ENCODE measurements at regions not wholly inside any gene's neighbourhood (a gene's known extent, or its start where the extent isn't known, plus 50 kb on each side); places are given as distances from the start of the nearest gene placed in this dataset.

- no peak for DNase-seq (ENCODE audit: low spot score)
Measured at GRCh38 chr1:118736322-118736721, 251.8 kb downstream of the TBX15 start.

DNA sequence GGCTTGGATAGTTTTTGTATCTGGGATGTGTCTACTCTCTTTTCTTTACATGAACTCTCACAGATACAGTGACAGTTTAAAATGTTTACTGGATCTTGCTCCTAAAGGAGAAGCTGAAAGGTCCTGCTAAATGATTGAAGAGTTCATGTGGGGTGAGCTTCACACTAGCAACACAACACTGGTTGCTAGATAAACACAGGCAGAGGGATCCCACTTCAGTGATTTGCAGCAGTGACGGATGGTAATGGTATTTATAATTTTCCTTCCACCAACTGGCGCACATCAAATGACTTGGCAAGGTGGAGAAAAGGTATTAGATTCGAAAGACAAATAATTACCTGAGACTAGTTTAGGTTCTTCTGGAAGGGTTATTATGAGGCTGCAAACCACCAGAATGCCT lies 270.2 kb downstream of the TBX15 start:
- DNase-seq (ENCODE audit: low spot score) = no peak

DNA sequence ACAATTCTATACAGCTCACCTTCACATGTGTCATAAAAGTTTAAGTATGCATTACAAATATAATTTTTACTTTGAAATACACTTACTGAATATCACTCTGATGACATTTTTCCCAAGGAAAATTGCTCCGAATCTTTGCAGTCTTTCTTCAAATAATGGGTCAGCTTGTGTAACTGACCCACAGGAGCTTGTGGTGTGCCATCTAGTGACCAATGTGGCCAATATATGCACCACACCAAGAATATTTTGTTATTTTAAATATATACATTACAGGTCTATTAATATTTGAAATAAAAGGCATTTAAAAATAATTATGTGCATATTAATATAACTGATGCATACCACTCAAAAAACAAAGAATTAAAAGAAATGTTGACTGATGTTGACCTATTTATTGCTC lies 271.4 kb downstream of the TBX15 start:
- DNase-seq (ENCODE audit: low spot score) = no peak

DNA sequence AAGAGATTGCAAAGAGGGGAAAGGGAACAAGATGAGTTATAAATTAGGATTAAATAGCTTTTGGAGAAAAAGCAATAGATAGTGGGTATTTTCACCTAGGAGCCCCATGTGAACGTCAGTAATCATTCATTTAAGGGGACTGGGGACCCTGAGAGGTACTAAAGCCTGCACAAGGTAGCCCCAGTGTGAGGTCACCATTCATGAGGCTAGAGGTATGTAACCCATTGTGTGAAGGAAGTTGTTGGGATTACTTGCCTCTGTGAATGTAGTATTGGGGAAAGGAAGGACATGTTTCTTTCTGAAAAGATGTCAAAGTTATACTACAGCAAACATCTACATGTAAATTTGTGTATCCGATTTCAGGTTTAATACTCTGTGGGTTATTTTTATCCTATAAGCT lies 276.8 kb downstream of the TBX15 start:
- no peak for DNase-seq (ENCODE audit: low spot score)

DNA sequence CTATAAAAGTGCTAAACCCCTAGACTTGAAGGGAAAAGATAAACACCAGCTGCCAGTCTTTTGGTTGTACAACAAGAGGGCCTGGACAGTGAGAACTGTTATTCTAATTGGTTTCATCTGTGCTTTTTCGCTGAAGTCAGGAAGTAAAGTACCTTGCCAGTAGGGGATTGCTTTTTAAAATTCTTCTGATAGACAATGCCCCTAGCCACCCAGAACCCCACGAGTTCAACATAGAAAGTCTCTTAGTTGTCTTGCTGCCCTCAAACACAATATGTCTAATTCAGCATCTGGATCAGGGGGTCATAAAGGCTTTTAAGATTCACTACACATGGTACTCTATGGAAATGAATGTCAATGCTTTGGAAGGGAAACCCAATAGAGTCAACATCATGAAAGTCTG lies 289.2 kb downstream of the TBX15 start:
- DNase-seq (ENCODE audit: low spot score) = no peak

GRCh38 chr1:118692143-118692542 lies 296.0 kb downstream of the TBX15 start:
- DNase-seq (ENCODE audit: low spot score) = no peak

- no peak for DNase-seq (ENCODE audit: low spot score)
Measured at GRCh38 chr1:118688891-118689290, 299.3 kb downstream of the TBX15 start.

GRCh38 chr1:118661769-118662320 lies 326.3 kb downstream of the TBX15 start:
- no peak for DNase-seq (ENCODE audit: low spot score)

DNA sequence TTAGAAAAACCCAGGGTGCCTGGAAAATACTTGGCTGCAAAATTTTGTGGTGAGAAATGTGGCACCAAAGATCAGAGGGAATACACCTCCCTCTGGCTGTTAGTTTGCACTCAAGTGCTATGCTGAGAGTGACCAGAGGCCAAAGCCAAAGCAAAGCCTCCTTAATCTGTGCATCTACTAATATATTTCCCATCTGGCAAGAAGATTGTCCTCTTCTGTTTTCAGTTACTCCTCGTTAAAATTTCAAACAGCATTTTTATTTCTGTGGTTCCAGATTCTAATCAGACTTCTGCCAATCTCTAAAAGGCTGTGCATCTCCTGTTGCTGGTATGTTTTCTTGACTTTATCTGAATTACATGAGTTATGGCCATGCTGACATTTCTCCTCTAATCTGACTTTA lies 327.4 kb downstream of the TBX15 start:
- DNase-seq (ENCODE audit: low spot score) = no peak

GRCh38 chr1:118659646-118660045 lies 328.5 kb downstream of the TBX15 start:
- no peak for DNase-seq (ENCODE audit: low spot score)

- no peak for DNase-seq (ENCODE audit: low spot score)
Measured at GRCh38 chr1:118650107-118650807, 337.9 kb downstream of the TBX15 start.

DNA sequence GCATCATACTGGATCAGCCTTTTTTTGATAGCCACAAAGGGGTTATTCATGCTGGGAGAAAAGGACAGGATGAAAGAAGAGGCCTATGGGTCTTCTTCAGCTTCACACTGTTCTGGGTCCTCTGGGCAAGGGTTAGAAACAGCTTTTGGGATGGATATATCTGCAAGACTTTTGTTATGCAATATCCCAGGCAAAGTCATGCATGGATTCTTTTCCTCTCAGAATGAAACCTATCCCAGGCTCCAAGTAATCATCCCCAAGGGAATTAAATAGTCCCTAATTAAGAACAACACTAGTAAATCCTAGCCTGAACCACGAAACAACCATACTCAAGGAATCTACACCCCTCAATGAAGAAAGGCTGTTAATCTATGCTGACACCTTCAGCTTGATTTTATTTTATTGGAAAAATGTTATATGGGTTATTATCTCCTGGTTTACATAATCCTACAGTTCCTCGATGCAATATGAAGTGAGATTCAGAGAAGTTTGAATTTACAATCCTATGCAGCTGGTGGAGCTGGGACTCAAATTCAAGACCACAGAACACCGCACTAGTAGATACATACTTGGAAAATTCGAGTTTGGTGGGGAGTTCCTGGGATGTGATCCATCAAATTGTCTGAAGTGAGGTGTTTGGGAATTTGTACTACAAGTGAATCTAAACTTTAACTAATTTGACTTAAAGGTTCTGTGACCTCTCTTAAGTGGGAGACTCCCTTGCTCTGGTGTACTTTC lies 338.6 kb downstream of the TBX15 start:
- DNase-seq (ENCODE audit: low spot score) = no peak

- DNase-seq (ENCODE audit: low spot score) = no peak
Measured at GRCh38 chr1:118636004-118636403, 352.1 kb downstream of the TBX15 start.

GRCh38 chr1:118627435-118627834 lies 360.7 kb downstream of the TBX15 start:
- DNase-seq (ENCODE audit: low spot score) = no peak

DNA sequence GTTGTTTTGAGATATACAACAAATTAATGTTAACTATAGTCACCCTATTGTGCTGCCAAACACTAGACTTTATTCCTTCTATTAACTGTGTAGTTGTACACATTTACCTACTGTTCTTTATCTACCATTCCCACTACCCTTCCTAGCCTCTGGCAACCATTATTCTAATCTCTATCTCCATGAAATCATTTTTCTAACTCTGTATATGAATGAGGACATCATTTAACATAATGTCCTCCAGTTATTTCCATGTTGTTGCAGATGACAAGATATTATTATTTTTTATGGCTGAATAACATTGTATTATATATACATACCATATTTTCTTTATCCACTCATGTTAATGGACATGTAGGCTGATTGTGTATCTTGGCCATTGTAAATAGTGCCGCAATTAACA lies 366.3 kb downstream of the TBX15 start:
- DNase-seq (ENCODE audit: low spot score) = no peak

DNA sequence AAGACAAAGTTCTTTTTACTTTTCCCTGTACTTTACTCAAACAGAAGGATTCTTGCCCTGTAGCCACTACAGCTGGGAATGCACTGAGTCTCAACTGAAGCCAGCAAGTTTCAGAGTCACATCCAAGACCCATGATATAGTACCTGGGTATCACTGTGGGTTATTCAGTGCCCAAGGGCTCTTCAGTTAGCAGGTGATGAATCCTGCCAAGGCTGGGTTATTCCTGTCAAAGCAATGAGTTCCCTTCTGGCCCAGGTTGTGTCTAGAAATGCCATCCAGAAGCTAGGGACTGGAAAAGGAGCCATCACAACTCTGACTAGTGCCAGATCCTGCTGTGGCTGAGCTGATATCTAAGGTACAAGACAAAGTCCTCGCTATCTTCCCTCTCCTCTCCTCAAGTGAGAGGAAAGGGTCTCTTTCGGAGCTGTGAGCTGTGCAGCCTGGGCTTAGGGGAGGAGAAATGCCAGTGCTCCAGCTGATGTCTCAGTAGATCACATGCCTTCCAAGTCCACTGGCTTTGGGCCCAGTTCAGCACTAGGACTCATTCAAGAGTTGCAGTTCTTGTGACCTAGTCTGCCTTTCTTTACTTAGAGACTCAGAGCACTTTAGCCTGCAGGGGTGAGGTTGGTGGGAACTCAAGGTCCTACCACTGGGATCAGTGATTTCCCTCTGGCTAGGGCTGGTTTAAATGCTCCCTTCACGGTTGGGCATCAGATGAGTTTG lies 369.4 kb downstream of the TBX15 start:
- no peak for DNase-seq (ENCODE audit: low spot score)

- DNase-seq (ENCODE audit: low spot score) = no peak
Measured at GRCh38 chr1:118617916-118618315, 370.2 kb downstream of the TBX15 start.

GRCh38 chr1:118615066-118615465 lies 373.1 kb downstream of the TBX15 start:
- DNase-seq (ENCODE audit: low spot score) = no peak

DNA sequence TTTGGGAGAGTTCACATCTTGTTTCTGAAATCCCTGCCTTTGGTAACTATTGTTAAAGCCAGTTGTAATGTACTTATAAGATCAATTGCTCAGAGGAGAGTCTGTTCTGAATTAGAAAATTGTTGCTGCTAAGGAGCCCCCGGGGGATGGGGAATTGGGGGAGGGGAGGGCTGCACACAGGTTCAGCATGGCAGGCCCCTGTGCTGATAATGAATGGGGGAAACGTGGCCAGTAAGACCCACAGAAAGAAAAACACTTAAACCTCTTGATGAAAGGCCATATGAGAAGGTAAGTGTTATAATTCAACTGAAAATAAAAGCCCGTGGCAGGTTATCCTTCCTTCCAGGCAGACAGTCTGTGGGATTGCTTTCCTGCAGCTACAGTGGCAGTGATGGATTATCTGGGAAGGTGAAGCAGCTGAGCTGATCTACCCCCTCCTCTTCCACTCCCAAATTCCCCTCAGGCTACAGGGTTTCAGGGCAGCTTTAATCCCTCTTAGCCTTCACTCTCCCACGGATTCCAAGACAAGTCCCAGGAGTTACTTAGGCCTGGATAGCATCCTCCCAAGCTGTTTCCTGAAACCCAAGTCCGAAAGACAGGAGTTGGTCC lies 398.8 kb downstream of the TBX15 start:
- no peak for DNase-seq (ENCODE audit: low spot score)

DNA sequence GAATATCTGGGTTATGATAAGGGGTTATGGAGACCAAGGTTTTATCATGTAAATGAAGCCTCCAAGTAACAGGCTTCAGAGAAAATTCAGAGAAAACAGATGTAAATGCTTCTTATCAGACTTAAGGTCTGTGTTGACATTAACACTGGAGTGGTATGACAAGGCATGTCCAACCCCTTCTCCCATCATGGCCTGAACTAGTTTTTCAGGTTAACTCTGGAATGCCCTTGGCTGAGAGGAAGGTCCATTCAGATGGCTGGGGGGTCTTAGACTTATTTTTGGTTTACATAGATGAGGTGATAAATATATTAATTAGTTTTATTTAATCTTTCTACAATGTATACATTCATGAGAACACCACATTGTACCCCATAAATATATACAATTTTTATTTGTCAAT lies 399.6 kb downstream of the TBX15 start:
- DNase-seq (ENCODE audit: low spot score) = no peak

DNA sequence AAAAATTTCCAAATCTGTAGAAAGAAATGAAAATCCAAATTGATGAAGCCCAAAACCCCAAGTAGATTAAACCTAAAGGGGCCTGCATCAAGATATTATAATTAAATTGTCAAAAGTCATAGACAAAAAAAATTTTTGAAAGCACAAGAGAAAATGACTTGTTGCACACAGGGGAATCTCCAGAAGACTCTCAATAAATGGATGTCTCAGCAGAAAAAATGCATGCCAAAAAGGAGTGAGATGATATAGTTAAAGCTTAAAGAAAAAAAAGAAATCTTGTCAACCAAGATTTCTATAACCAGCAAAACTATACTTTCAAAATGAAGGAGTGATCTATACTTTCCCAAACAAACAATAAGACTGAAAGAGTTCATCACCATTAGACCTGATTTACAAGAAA lies 393.2 kb upstream of the SPAG17 start:
- no peak for DNase-seq (ENCODE audit: low spot score)

DNA sequence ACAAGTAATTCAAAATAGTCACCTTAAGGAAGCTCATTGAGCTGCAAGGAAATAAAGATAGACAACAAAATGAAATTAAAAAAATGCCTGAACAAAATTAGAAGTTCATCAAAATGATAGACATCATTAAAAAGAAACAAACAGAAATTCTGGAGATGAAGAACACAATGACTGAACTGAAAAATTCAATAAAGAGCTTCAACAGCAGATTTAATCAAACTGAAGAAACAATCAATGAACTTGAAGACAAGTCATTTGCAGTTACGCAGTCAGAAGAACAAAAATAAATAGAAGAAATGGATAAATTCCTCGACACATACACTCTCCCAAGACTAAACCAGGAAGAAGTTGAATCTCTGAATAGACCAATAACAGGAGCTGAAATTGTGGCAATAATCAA lies 390.0 kb upstream of the SPAG17 start:
- DNase-seq (ENCODE audit: low spot score) = no peak
